SKM-1 (cell line): ENCODE measurements at regions not wholly inside any gene's neighbourhood (a gene's known extent, or its start where the extent isn't known, plus 50 kb on each side); places are given as distances from the start of the nearest gene placed in this dataset.
"Not testable (repeated sequence)": the region's sequence is repeated elsewhere in the genome, so short reads cannot be mapped to it uniquely, and the experiment has no call there.

Experiments
- DNase-seq: peaks from one replicate; lab custom pipeline; 2025; ENCODE audit not compliant: unreplicated experiment; lab: John Stamatoyannopoulos, UW

DNA sequence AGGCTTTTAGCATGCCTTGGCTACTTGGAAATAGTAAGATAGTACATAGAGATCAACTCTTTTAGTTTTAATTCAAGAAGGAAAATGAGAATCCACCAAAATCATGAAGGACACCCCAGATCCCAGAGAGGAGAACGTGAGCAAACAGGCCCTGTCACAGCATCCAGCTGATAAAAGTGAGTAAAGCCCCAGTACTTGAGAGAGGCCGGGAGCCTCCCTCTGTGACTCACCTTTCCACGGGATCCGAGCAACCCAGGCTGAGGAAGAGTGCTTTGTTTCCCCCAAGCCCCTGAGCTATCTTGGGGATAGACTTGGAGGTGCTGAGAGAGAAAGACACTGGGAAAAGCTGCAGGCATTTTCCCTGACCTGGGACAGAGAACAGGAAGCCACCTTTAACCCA, 238.6 kb downstream of the DUSP10 start:
- no peak for DNase-seq

DNA sequence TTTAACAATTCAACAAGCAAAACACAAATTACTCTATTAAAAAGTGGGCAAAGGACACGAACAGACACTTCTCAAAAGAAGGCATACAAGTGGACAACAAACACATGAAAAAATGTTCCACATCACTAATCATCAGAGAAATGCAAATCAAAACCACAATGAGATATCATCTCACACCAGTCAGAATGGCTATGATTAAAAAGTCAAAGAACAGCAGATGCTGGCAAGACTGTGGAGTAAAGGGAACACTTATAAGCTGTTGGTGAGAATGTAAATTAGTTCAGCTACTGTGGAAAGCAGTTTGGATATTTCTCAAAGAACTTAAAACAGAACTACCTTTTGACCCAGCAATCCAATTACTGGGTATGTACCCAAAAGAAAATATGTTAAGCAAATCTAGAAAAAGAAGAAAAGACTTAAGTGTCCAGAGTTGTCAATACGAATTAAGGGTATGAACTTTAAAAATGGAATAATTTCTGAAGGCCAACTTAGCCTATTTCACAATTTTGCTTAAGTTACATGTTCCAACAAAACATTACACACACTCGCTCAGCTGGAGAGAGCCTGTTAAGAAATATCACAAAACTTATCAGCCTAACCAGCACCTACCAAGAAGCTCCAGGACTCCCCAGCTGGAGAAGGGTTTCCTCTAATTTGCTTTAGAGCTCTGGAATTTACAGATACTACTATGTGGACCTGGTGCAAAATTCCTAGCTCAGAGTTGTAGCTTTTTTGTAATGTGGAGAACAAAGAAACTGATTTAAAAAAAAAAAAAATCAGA, 232.1 kb downstream of the DUSP10 start:
- no peak for DNase-seq

- DNase-seq = no peak
These were observed 230.9 kb downstream of the DUSP10 start for GRCh38 chr1:221510793-221511503.

DNA sequence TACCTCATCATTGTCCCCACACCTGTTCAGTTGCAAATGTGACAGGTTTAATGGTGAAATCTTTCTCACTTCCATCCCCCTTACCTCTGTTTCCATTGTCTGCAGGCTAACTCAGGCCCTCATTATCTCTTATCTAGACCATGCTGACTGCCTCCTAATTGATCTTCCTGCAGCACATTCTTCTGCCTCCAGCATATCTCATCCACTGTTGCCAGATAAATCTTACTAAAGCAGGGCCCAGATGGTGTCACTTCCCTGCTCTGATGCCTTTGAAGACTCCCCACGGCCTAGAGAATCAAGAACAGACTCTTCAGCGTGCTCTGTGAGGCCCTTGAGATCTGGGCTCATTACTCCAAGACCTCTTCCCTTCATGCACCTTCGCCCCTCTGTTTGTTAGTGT, 230.1 kb downstream of the DUSP10 start:
- no peak for DNase-seq

- DNase-seq = no peak
These were observed 227.1 kb downstream of the DUSP10 start for GRCh38 chr1:221514806-221515205.

- DNase-seq = no peak
These were observed 226.4 kb downstream of the DUSP10 start for GRCh38 chr1:221515496-221515895.

DNA sequence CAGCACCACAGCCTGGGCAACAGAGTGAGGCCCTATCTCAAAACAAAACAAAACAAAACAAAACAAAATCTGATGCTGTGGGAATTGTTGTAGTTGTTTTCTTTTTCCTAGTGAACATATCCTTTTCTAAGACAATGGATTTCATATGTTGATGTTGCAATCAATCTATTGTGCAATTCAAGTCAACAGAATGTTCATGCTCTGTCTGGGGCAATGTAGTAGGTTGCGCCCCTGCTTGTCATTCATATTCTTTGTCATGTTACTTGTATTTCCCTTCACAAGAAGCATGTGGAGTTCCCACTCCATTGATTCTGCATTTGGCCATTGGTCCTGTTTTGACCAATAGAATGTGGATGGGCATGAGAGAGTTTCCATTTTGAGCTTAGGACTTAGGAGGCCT, 223.9 kb downstream of the DUSP10 start:
- DNase-seq = no peak

DNA sequence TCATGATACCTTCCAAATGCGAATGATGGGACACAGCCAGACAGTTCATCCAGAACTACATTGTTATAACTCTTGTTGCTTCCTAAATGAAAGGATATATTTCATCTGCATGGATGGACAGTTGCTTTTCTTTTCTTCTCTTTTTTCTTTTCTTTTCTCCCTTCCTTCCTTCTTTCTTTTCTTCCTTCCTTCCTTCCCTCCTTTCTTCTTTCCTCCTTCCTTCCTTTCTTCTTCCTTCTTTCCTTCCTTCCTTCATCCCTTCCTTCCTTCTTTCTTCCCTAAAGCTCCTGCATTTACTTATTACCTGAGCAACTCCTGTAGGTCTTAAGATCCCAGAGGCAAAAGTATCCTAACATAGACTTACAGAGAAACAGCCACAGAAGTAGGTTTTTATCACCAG, 221.6 kb downstream of the DUSP10 start:
- DNase-seq = no peak

- no peak for DNase-seq
These were observed 220.2 kb downstream of the DUSP10 start for GRCh38 chr1:221521686-221522085.

- no peak for DNase-seq
These were observed 219.4 kb downstream of the DUSP10 start for GRCh38 chr1:221522529-221522940.

GRCh38 chr1:221525749-221526148, 216.1 kb downstream of the DUSP10 start:
- DNase-seq = no peak

DNA sequence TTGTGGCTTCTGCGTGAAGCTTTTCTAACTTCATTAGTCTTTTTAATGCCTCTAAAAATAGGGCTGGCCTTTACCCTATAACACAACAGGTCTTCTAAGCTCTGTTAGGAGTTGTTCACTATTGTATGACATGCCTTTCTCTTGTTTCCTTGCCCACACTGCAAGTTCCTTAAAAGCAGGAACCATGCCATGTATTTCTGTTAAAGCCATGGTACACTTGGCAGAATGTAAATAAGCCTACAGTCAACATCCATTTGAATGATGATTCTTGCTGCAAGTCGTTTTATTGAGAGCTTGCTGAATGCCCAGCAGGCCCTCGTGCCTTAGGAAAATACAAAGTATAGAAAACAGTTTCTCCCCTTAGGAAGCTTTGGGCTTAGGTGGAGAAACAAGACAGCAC, 214.6 kb downstream of the DUSP10 start:
- no peak for DNase-seq

- DNase-seq = no peak
These were observed 213.8 kb downstream of the DUSP10 start for GRCh38 chr1:221527886-221528624.

- DNase-seq = not testable (repeated sequence)
These were observed 211.7 kb downstream of the DUSP10 start for GRCh38 chr1:221530159-221530558.

DNA sequence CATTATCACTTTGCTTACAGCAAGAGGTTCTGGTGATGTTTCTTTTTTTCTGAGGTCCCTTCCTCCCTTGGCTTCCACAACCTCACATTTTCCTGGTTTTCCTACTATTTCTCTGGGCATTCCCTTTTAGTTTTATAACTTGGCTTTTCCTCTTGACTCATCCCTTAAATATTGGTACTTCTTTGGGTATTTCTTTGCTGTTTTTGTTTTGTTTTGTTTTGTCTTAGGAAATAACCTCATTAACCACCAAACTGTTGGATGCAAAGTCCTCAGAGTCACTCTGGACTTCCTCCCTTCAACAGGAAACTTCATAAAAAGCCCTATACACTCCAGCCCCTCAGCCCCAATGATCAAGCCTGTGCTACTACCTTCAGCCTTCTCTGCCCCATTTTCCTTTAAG, 211.1 kb downstream of the DUSP10 start:
- DNase-seq = no peak

DNA sequence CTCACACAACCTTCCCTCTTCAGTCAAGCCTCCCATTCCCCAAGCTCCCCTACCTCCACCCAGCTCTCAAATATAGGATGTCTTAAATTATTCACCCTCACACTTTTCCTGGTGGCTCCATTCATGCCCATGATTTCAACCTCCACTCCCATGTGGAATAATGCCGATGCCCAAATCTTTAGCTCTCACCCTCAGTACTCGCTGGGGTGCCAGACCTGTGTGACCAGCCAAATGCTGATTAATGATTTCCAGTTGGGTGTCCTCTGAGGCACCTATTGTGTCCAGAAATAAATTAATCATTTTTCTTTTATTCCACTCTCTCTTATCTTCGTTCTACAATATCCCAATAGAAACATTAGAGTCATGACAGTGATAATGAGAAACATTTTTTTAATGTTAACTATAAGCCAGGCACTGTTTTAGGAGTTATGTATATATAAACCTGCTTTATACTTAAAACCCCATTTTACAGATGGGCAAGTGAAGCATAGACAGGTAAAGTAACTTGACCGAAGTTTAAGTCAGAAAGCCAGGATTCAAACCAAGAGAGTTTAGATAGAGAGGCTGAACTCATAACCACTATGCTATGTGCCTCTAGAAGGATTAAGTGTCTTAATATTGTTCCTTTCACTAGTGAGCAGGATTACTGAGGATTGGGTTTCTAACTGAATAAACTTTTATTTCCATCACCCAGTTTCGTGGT, 209.7 kb downstream of the DUSP10 start:
- DNase-seq = no peak

GRCh38 chr1:221541296-221541695, 200.6 kb downstream of the DUSP10 start:
- no peak for DNase-seq

GRCh38 chr1:221543529-221544120, 198.3 kb downstream of the DUSP10 start:
- no peak for DNase-seq

DNA sequence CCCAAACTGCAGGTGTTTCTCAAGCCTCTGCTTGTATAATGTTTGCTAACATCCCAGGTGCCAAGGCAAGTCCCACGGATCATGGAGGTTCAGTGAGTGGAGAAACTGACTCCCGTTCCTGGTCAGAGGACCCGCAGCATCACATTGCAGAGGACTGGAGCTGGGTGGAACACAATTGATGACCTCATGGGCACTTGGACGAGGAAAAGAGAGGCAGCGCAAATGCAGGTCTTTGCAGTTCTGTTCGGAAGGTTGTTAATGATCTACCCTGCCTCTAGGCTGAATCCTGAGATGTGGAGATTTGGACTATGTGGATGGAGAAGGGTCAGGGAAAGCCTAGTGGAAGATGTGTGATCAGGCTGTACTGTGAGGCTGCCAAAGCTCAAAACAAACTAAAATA, 192.9 kb downstream of the DUSP10 start:
- no peak for DNase-seq

- no peak for DNase-seq
These were observed 192.1 kb downstream of the DUSP10 start for GRCh38 chr1:221549815-221550214.

GRCh38 chr1:221552792-221553191, 189.1 kb downstream of the DUSP10 start:
- not testable (repeated sequence) for DNase-seq
